ENCODE measurements at regions not wholly inside any gene's neighbourhood (a gene's known extent, or its start where the extent isn't known, plus 50 kb on each side); places are given as distances from the start of the nearest gene placed in this dataset.

- CTCF ChIA-PET (ENCODE audit: low intra/inter-chr PET ratio, low total read pairs): no interaction called here
Measured at GRCh38 chr5:165076686-165077085, 1571.3 kb downstream of the MAT2B start.

More at GRCh38 chr5:165076686-165077085, 1571.3 kb downstream of the MAT2B start:
- H3K4me2 ChIP-seq (ENCODE audit: low read depth, low read length): no peak overlapping the region
- in situ Hi-C loops (cut with HindIII; ENCODE audit: extremely low pct_ligation_motif_present, low pct_unique_long_range_greater_than_20kb) (no loop called here), intact Hi-C loops (cut with micrococcal nuclease; ENCODE audit: unreplicated experiment) (no loop called here)
- no peak overlapping the region for H2AFZ ChIP-seq (ENCODE audit: low read length)
- FAIRE-seq (no peak), DNase-seq (ENCODE audit: low spot score) (no peak), ATAC-seq (no peak)
- no peak overlapping the region for H3K27ac ChIP-seq (ENCODE audit: extremely low read length, insufficient read depth, low read length)
- no peak overlapping the region for H3K4me3 ChIP-seq (replicated peaks in 1 of 3; ENCODE audit: insufficient read depth in 1 of 3, low read depth in 2 of 3, low read length in 3 of 3)
- H3K27me3 ChIP-seq (ENCODE audit: control insufficient read depth in 1 of 2, insufficient read depth in 2 of 2, low read length in 2 of 2): no peaks in the 10 kb centered on the region
- TF ChIP-seq ZFP36 (IDR thresholded peaks at IDR 0.05; ENCODE audit: borderline replicate concordance, low read depth, low read length, partially characterized antibody): no peak
- no peak for TF ChIP-seq ZMYM2 (CRISPR knock-in tag; IDR thresholded peaks at IDR 0.05)
- TF ChIP-seq SNAPC2 (CRISPR knock-in tag; IDR thresholded peaks at IDR 0.05): no peak
- TF ChIP-seq ZNF34 (CRISPR knock-in tag; IDR thresholded peaks at IDR 0.05; ENCODE audit: borderline replicate concordance): no peak
- TF ChIP-seq ZNF446 (CRISPR knock-in tag; IDR thresholded peaks at IDR 0.05): no peak
- no peak for TF ChIP-seq ISL2 (CRISPR knock-in tag; IDR thresholded peaks at IDR 0.05)
- no peak for TF ChIP-seq THAP9 (CRISPR knock-in tag; IDR thresholded peaks at IDR 0.05; ENCODE audit: borderline replicate concordance)
- H3K4me1 ChIP-seq (ENCODE audit: insufficient read depth, low read length): no peaks in the 10 kb centered on the region
- H3K79me2 ChIP-seq (ENCODE audit: insufficient read depth, low read length): no peaks in the 10 kb centered on the region
- WGBS (ENCODE audit: low lambda C conversion rate): 9% methylated on average over 2 of the region's 2 CpGs
- no peak overlapping the region for H3K9ac ChIP-seq (ENCODE audit: insufficient read depth, low read depth, low read length)
- H3K36me3 ChIP-seq (replicated peaks in 1 of 2; ENCODE audit: control insufficient read depth in 1 of 2, insufficient read depth in 2 of 2, low read length in 2 of 2): no peaks in the 10 kb centered on the region
- no peaks in the 10 kb centered on the region for H4K20me1 ChIP-seq (ENCODE audit: insufficient read depth, low read length)
- BruUV-seq (replicated peaks): no TSS peak
- POLR2A ChIA-PET: no interaction called here
- peaks cover 88% of the 10 kb centered on the region for H3K9me3 ChIP-seq (ENCODE audit: low read length)
